Omental fat pad (tissue), 3 donors: ENCODE measurements at regions not wholly inside any gene's neighbourhood (a gene's known extent, or its start where the extent isn't known, plus 50 kb on each side); places are given as distances from the start of the nearest gene placed in this dataset.

Source experiments
- ATAC-seq: fragments of 150-250 bp; one replicate; pipeline ENCODE4 v1.9.1; 2016; ENCODE audit warnings: mild to moderate bottlenecking, moderate library complexity; ENCODE audit not compliant: low FRiP score
- DNase-seq: peaks from one replicate; pipeline ENCODE4 v3.0.0-alpha.2; 2019; ENCODE audit warnings: low spot score
- CTCF ChIP-seq, 3 donors: fragments of 450-650 bp; IDR thresholded peaks; one replicate each; pipeline ENCODE4 v1.5.1; 2016 to 2017; ENCODE audit warnings: antibody characterized with exemption in 3 of 3, mild to moderate bottlenecking in 3 of 3, moderate library complexity in 2 of 3

GRCh38 chr11:119793335-119793984 lies 64.5 kb upstream of the NECTIN1 start:
- no peak for ATAC-seq
- TF ChIP-seq CTCF (IDR thresholded peaks at IDR 0.05) = no peak
- DNase-seq = no peak

GRCh38 chr11:119791701-119792151 lies 62.7 kb upstream of the NECTIN1 start:
- DNase-seq = no peak
- ATAC-seq = no peak
- no peak for TF ChIP-seq CTCF (IDR thresholded peaks at IDR 0.05)

GRCh38 chr11:119791047-119791446 lies 62.0 kb upstream of the NECTIN1 start:
- ATAC-seq (no peak), DNase-seq (no peak)
- TF ChIP-seq CTCF (IDR thresholded peaks at IDR 0.05) = no peak

GRCh38 chr11:119790476-119790875 lies 61.5 kb upstream of the NECTIN1 start:
- no peak for TF ChIP-seq CTCF (IDR thresholded peaks at IDR 0.05)
- ATAC-seq (no peak), DNase-seq (no peak)

GRCh38 chr11:119789766-119790407 lies 60.9 kb upstream of the NECTIN1 start:
- ATAC-seq = no peak
- no peak for TF ChIP-seq CTCF (IDR thresholded peaks at IDR 0.05)
- no peak for DNase-seq

GRCh38 chr11:119788911-119789560 lies 60.0 kb upstream of the NECTIN1 start:
- no peak for TF ChIP-seq CTCF (IDR thresholded peaks at IDR 0.05)
- DNase-seq = no peak
- ATAC-seq = no peak
